ENCODE measurements at regions not wholly inside any gene's neighbourhood (a gene's known extent, or its start where the extent isn't known, plus 50 kb on each side); places are given as distances from the start of the nearest gene placed in this dataset.
"Not testable (repeated sequence)": the region's sequence is repeated elsewhere in the genome, so short reads cannot be mapped to it uniquely, and the experiment has no call there.

DNA sequence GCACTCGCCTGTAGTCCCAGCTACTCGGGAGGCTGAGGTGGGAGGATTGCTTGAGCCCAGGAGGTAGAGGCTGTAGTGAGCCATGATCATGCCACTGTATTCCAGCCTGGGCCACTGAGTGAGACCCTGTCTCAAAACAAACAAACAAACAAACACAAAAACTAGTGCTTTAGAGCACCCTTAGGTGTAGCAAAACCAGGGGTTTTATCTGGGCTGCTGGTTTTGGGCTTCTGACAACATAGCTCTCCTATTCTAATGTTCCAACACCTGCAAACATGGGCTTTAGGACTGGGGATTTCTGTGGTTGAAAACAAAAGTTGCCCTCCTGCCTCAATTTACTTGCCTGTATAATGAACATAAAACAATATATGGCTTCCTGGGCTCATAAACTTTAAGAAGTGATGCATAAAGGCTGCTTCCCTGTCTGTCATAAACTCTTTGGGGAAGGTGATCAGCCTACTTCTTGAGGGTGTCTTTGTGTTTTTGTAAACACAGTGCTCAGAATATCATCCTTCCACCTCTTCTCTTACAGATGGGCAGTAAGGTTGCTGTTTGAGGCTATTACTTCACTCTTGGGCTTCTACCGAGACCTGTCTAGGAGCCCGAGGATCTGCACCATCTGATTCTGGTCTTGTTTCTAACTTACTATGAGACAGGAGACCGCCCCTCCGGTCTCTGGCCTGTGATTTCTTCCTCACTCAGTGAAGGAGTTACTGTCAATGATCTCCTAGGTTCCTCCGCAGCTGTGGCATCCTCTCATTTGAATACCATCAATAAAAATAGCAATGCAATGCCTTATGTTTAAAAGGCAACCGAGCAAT, 246.5 kb downstream of the MYCN start:
- DNase-seq (ENCODE audit: low read depth): no peak

- DNase-seq (ENCODE audit: low read depth): no peak
Measured at GRCh38 chr2:16185801-16186272, 245.5 kb downstream of the MYCN start.

DNA sequence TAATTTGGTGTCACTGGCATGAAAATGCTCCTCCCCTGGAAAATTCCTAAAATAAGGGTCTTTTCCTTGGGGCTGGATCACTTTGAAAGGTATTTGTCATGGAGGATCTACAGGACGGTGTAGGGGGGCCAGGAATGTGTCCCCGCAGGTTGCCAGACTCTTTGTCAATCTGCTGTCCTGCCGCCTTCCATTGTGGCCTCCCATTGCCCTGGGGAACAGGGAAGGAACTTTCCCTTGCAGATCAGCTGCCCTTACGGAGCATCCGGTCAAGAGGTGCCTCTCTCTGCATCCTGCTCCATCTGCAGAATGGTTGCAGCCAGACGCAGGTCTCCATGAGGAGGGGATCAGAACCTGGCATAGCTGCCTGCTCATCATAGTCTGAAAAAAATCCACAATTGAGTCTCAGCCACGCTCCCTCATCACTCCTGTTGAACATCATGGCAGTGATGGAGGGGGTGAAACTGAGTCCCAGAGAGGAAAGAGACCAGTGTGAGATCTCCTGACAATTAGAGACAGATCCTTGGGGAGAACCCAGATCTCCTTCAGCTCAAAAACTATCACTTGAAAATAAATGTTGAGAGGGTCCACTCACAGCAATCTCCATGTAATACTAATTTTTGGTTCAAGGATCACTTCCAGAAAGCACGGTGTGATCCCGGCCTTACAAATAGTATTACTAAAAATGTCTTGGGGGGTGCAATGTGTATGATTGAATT, 244.8 kb downstream of the MYCN start:
- no peak for DNase-seq (ENCODE audit: low read depth)

DNA sequence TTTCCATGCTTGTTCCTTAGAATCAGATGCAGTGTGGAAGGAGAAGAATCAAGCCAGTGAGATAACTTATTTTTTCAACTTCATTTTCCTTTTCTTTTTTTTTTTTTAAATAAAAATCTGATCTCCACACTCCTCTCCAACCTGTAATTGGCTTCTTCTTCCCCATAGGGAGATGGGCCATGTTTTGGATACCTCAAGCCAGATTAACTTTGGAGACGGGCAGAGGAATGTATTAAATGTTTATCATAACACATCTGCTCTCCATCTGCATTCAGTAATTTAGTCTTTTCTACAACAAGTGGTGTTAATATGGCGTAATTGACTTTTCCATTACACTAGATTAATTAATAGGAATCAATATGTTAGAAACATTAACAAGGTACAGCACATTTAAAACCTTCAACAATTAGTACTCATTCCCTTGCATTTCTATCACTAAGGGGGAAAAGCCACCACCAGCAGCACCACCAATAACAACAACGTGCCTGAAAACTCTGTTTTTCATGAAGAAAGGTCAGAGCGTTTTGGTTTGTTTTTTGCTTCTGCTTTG, 244.1 kb downstream of the MYCN start:
- DNase-seq (ENCODE audit: low read depth): no peak

DNA sequence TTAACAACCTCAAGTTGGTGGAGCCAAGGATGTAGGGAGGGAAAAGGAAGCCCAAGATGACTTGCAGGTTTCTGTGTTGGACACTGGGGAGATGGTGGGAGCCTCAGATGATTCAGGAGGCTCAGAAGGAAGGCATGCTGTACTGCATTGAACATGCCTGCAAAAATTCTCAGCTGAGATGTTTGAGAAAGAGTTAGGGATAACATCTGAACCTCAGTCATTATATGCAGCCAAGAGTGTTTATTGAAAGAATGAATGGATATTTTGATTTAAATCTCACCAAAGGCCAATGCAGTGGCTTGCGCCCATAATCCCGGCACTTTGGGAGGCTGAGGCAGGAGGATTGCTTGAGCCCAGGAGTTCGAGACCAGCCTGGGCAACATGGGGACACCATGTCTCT, 243.0 kb downstream of the MYCN start:
- DNase-seq (ENCODE audit: low read depth): no peak

GRCh38 chr2:16182841-16183240, 242.5 kb downstream of the MYCN start:
- no peak for DNase-seq (ENCODE audit: low read depth)

GRCh38 chr2:16182311-16182815, 242.0 kb downstream of the MYCN start:
- not testable (repeated sequence) for DNase-seq (ENCODE audit: low read depth)

DNA sequence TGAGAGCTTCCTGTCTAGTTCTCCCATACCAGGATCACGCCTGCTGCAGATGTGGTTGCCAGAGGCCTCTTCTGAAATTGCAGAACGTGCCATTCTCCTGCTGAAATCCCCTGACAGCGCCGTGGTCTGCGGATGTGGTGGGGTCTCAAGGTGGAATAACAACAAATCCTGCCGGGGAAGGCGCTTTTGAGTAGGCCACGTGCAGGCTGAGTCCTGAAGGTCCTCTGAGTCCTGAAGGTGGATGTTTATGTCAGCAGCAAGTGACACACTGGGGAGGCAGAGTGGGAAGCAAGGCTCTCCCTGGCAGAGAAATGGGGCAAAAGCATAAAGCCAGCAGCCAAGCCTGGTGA, 241.4 kb downstream of the MYCN start:
- no peak for DNase-seq (ENCODE audit: low read depth)

DNA sequence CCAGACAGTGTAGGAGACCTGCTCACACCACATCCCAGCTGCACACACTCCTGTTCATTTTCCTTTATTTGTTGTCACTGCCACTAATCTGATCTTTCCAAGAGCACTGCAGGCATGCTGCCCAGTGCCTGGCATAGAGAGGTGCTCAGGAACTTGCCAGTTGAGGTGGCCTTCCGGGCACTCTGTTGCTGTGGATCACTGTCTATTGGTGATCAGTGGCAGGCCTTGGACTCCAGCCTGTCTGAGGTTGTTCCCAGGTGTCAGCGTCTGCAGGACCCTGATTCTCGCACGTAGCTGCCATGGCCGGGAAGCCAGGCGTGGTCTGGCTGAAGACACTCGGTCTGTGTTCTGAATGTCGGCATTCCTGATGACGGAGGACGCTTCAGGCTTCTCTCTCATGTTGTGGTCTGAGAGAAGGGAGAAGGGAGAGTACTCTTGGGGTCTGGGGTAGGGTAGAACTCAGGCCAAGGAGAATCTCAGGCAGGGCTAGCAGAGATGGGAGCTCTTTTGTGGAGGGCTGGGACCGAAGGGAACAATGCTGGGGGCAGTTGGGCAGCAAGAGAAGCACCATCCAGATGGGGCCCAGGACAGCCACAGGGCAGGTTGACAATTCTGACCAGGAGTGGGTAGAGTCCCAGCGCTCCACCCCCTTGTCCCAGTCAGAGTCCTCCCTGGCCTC, 240.9 kb downstream of the MYCN start:
- no peak for DNase-seq (ENCODE audit: low read depth)

DNA sequence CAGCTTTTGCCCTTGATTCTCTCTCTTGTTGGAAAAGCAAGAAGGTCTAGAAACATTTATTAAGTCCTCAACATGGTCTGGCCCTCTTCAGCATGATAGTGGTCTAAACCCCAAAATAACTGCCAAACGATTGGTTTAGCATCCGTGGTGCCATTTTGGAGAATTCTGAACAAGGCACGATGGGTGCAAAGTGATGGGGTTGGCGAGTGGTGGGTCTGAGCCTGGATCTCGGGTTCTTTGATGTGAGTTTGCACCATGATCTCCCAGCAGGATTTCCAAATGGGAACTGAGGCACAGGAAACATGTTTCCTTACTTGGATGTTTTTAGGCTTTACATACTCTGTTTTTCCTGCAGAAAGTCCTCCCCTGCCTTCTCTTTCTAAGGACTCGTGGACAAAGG, 240.3 kb downstream of the MYCN start:
- no peak for DNase-seq (ENCODE audit: low read depth)

- DNase-seq (ENCODE audit: low read depth): no peak
Measured at GRCh38 chr2:16179701-16180416, 239.5 kb downstream of the MYCN start.

DNA sequence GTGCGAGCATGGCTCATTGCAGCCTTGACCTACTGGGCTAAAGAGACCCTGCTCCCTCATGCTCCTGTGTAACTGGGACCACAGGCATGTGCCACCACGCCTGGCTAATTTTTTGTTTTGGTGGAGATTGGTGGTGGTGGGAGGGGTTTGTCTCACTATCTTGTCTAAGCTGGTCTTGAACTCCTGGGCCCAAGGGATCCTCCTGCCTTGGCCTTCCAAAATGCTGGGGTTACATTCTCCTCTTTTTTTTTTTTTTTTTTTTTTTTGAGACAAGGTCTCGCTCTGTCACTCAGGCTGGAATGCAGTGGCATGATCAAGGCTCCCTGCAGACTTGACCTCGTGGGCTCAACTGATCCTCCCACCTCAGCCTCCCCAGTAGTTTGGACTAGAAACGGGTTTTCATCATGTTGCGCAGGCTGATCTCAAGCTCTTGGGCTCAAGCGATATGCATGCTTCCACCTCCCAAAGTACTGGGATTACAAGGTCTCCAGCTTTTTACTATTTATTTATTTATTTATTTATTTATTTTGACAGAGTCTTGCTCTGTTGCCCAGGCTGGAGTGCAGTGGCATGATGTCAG, 238.3 kb downstream of the MYCN start:
- DNase-seq (ENCODE audit: low read depth): no peak

DNA sequence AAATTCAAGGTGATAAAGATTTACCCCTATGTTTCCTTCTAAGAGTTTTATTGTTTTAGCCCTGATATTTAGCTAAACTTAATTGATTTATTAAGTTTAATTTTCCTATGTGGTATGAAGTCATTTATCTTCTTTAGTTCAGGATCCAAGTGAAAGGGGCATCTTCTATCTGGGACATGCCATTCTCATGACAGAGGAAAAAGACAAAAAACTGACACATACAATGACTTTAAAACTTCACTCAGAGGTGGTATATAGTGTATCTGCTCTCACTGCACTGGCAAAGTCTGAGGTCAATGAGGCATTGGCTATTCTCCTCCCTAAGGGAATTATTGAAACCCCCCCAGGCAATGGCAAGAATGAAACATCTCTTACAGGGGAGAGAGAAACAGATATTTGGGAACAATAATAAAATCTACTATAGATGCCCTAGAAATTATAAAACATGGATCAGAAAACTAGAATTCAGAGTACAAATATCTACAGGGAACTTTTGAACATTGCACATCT, 237.4 kb downstream of the MYCN start:
- DNase-seq (ENCODE audit: low read depth): no peak

- no peak for DNase-seq (ENCODE audit: low read depth)
Measured at GRCh38 chr2:16176971-16177480, 236.7 kb downstream of the MYCN start.

- no peak for DNase-seq (ENCODE audit: low read depth)
Measured at GRCh38 chr2:16175247-16175825, 235.0 kb downstream of the MYCN start.

DNA sequence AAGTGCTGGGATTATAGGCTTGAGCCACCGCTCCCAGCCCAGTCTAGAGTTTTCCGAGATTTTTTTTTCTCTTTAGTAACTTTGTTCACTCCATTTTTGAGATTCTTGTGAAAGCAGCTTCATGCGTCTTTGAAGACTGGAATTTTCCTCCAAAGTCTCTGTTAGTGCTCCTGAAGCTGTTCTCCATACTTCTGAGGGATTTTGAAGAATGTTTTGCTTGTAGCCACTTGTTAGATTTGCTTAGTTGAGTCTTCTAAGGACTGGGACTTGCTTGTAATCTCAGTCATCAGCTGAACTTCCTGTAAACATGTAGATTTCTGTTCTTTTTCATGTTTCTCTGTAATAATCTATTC, 234.3 kb downstream of the MYCN start:
- no peak for DNase-seq (ENCODE audit: low read depth)

GRCh38 chr2:16173893-16174692, 233.7 kb downstream of the MYCN start:
- DNase-seq (ENCODE audit: low read depth): no peak

DNA sequence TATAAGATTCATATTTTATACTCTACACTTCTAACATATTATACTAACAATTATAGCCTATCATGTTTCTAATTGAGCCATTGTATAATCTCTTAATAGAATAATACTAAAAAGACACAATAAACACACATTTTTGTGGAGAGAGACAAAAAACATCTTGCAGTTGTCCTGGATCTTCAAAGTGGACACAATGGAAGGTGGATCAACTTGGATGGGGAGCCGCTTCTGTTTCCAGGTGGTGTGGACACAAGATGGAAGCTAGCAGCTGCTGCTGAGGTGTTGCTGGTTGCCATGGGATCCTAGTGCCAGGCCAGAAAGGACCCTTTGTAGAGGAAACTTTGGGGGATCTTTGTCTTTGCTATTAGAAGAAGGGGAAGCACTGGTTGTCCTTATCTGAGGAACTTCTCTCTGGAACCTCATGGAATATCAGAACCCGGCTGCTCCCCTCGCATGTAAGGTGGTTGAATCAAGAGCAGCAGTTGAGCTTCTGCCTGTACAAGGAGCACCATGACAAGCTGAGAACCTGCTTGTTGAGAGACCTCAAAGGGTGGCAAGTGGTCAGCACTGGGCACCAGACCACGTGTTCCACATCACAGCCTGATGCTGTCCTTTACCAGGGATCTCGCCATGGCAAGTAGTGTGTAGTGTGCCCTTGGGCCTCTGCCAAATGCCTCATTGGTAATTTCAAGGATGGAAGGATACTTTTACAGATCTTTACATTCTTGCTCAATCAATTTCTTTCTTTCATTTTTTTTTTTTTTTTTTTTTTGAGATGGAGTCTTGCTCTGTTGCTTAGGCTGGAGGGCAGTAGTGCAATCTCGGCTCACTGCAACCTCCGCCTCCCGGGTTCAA, 232.2 kb downstream of the MYCN start:
- no peak for DNase-seq (ENCODE audit: low read depth)

- DNase-seq (ENCODE audit: low read depth): no peak
Measured at GRCh38 chr2:16171425-16171920, 231.1 kb downstream of the MYCN start.
